DND-41 (cell line): ENCODE measurements at regions not wholly inside any gene's neighbourhood (a gene's known extent, or its start where the extent isn't known, plus 50 kb on each side); places are given as distances from the start of the nearest gene placed in this dataset.

Source experiments
- EZH2 ChIP-seq: IDR thresholded peaks from 3 replicates; pipeline ENCODE4 v1.6.1; 2012; ENCODE audit warnings: borderline replicate concordance, low read depth, mild to moderate bottlenecking, moderate library complexity, low read length, inconsistent platforms; ENCODE audit not compliant: severe bottlenecking
- TF ChIP-seq, protein P1 (sequence below): IDR thresholded peaks from 2 replicates; pipeline ENCODE4 v1.5.1; 2012; ENCODE audit warnings: borderline replicate concordance, low read length, moderate library complexity, mild to moderate bottlenecking; ENCODE audit not compliant: poor library complexity, severe bottlenecking; ENCODE audit errors: extremely low read depth

DNA sequence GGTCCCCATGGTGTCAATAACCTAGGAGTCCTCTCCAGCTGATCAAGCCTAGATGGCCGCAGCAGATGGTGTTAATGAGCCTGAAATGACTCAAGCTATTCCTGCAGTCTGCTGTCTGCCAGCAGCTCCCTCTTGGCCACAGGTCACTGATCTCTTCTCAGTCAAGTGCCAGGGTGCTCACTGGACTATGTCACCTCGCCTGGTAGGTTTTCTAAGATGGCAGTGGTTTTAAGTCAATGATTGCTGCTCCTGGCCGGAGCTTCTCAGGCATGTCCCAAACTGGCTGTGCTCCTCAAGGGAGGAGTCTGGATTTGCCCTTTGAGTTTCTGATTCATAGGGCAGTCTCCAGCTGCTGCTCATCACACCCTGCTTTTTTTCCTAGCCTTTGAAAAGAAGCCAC lies 58.6 kb upstream of the SHISA6 start:
- TF ChIP-seq, protein P1, sequence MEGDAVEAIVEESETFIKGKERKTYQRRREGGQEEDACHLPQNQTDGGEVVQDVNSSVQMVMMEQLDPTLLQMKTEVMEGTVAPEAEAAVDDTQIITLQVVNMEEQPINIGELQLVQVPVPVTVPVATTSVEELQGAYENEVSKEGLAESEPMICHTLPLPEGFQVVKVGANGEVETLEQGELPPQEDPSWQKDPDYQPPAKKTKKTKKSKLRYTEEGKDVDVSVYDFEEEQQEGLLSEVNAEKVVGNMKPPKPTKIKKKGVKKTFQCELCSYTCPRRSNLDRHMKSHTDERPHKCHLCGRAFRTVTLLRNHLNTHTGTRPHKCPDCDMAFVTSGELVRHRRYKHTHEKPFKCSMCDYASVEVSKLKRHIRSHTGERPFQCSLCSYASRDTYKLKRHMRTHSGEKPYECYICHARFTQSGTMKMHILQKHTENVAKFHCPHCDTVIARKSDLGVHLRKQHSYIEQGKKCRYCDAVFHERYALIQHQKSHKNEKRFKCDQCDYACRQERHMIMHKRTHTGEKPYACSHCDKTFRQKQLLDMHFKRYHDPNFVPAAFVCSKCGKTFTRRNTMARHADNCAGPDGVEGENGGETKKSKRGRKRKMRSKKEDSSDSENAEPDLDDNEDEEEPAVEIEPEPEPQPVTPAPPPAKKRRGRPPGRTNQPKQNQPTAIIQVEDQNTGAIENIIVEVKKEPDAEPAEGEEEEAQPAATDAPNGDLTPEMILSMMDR, result no peak
- no peak for TF ChIP-seq EZH2
